ENCODE measurements at regions not wholly inside any gene's neighbourhood (a gene's known extent, or its start where the extent isn't known, plus 50 kb on each side); places are given as distances from the start of the nearest gene placed in this dataset.
"Not testable (repeated sequence)": the region's sequence is repeated elsewhere in the genome, so short reads cannot be mapped to it uniquely, and the experiment has no call there.

DNA sequence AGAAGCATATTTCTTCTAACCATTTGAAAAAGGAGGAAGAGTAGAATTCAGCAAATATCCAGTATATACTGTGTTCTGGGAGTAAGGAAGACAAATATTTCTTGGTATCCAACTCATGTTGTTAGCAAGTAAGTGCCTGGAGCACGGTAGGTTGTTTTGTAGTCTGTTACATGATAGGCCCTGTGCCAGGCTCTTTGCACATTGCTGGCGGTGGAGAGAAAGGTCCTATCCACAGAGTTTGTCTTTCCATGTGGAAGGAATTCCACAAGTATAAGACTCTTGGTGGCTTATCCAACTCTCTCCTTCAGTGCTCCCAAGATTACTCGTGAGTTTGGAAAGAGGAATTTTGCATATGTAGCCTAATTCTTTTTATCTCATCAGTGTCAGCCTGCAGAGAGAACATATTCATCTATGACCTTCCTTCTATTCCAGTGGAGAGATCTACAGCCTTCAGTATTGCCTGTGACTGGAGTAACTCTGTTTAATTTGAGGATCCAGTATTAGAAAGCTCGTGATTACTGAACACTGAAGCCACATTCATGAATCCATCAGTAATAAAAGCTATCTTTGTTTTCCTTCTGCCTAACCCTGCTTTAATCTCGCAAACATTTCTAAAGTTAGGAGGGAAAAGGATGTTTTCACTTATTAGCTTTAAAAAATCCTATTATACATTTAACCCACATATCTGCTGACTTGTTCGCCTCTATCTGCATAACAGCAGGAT, 183.9 kb upstream of the CSNK1A1L start:
- no peaks in the 10 kb centered on the region for H3K27me3 ChIP-seq
- H3K4me1 ChIP-seq (ENCODE audit: low read depth), result no peaks in the 10 kb centered on the region
- no peak overlapping the region for H3K4me3 ChIP-seq
- H3K36me3 ChIP-seq, result no peaks in the 10 kb centered on the region
- no peak overlapping the region for H3K27ac ChIP-seq
- TF ChIP-seq, protein P1, sequence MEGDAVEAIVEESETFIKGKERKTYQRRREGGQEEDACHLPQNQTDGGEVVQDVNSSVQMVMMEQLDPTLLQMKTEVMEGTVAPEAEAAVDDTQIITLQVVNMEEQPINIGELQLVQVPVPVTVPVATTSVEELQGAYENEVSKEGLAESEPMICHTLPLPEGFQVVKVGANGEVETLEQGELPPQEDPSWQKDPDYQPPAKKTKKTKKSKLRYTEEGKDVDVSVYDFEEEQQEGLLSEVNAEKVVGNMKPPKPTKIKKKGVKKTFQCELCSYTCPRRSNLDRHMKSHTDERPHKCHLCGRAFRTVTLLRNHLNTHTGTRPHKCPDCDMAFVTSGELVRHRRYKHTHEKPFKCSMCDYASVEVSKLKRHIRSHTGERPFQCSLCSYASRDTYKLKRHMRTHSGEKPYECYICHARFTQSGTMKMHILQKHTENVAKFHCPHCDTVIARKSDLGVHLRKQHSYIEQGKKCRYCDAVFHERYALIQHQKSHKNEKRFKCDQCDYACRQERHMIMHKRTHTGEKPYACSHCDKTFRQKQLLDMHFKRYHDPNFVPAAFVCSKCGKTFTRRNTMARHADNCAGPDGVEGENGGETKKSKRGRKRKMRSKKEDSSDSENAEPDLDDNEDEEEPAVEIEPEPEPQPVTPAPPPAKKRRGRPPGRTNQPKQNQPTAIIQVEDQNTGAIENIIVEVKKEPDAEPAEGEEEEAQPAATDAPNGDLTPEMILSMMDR (IDR thresholded peaks at IDR 0.05; ENCODE audit: low read depth, low read length), result no peak
- no peaks in the 10 kb centered on the region for H3K9me3 ChIP-seq (ENCODE audit: low read depth)
- peak in 1 of 2 donors; percentile 18 for DNase-seq (ENCODE audit: low read depth in 1 of 2, low spot score in 1 of 2)

GRCh38 chr13:37288057-37288720, 182.7 kb upstream of the CSNK1A1L start:
- H3K36me3 ChIP-seq, result no peaks in the 10 kb centered on the region
- H3K27ac ChIP-seq, result no peak overlapping the region
- peak in 1 of 2 donors; percentile 84 for DNase-seq (ENCODE audit: low read depth in 1 of 2, low spot score in 1 of 2)
- H3K4me1 ChIP-seq (ENCODE audit: low read depth), result no peaks in the 10 kb centered on the region
- H3K27me3 ChIP-seq, result no peaks in the 10 kb centered on the region
- TF ChIP-seq, protein P1 (IDR thresholded peaks at IDR 0.05; ENCODE audit: low read depth, low read length), result no peak
- H3K4me3 ChIP-seq, result no peak overlapping the region
- no peaks in the 10 kb centered on the region for H3K9me3 ChIP-seq (ENCODE audit: low read depth)

DNA sequence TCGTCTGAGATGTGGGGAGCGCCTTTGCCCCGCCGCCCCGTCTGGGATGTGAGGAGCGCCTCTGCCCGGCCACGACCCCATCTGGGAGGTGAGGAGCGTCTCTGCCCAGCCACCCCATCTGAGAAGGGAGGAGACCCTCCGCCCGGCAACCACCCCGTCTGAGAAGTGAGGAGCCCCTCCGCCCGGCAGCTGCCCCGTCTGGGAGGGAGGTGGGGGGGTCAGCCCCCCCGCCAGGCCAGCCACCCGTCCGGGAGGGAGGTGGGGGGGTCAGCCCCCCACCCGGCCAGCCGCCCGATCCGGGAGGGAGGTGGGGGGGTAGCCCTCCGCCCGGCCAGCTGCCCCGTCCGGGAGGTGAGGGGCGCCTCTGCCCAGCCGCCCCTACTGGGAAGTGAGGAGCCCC, 174.8 kb upstream of the CSNK1A1L start:
- H3K36me3 ChIP-seq; H3K27me3 ChIP-seq; H3K4me1 ChIP-seq (ENCODE audit: low read depth); H3K9me3 ChIP-seq (ENCODE audit: low read depth); DNase-seq (ENCODE audit: low read depth in 1 of 2, low spot score in 1 of 2); H3K4me3 ChIP-seq; H3K27ac ChIP-seq: not testable (repeated sequence)

DNA sequence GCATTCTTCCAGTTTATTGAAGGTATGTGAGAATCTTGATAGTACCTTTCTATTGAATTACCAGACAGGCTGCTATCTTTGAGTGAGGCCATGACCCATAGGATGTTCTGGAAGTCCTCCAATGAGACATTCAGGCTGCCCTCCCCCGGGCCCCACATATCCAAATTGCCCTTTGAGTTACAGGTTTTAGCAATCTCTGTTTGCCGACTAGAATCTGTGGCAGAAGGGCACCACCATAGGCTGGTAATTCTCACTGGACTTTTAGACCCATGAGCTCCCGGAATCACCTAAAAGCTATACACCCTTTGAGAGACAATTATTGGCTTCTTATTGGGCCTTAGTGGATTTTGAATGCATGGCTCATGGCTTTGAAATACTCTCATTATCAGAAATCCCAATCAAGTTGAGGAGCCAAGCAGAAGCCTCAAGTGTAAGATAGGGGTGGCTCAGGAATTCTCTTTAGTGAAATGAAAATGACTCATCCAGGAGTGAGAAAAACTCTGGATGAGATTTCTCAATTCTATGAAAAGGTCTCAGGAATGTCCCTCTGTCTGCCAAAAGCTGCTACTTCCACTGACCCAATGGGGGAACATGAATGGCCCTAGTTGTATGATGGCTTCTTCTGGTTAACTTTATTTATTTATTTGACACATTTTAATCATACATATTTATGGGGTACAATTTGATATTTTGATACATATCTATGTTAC, 172.1 kb upstream of the CSNK1A1L start:
- H3K9me3 ChIP-seq (ENCODE audit: low read depth), result no peaks in the 10 kb centered on the region
- H3K27ac ChIP-seq, result no peak overlapping the region
- TF ChIP-seq, protein P1 (IDR thresholded peaks at IDR 0.05; ENCODE audit: low read depth, low read length), result no peak
- no peaks in the 10 kb centered on the region for H3K27me3 ChIP-seq
- peak in 1 of 2 donors; percentile 63 for DNase-seq (ENCODE audit: low read depth in 1 of 2, low spot score in 1 of 2)
- no peaks in the 10 kb centered on the region for H3K36me3 ChIP-seq
- H3K4me1 ChIP-seq (ENCODE audit: low read depth), result no peaks in the 10 kb centered on the region
- H3K4me3 ChIP-seq, result no peak overlapping the region

DNA sequence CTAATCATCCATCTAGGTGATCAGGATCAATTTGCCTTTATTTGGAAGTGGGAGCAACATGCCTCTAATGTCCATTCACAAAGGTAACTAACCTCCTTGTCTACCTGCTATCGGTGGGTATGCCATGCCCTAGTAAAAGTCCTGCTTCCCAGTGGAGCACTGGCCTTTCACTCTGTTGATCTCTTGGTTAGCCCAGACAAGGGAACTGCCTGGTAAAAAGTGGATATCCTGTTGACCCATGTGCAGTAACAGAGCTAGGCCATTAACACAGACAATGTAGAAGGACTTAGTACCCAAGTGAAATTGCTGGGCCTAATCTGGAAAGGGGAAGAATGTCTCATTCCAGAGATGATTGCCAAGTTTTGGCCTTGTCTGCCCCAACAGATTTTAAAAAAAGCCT, 171.5 kb upstream of the CSNK1A1L start:
- H3K9me3 ChIP-seq (ENCODE audit: low read depth), result no peaks in the 10 kb centered on the region
- no peak overlapping the region for H3K4me3 ChIP-seq
- TF ChIP-seq, protein P1 (IDR thresholded peaks at IDR 0.05; ENCODE audit: low read depth, low read length), result no peak
- peak in 1 of 2 donors; percentile 37 for DNase-seq (ENCODE audit: low read depth in 1 of 2, low spot score in 1 of 2)
- H3K27me3 ChIP-seq, result no peaks in the 10 kb centered on the region
- no peak overlapping the region for H3K27ac ChIP-seq
- no peaks in the 10 kb centered on the region for H3K36me3 ChIP-seq
- no peaks in the 10 kb centered on the region for H3K4me1 ChIP-seq (ENCODE audit: low read depth)
